Neuronal stem cell (in vitro differentiated cells): ENCODE measurements at regions not wholly inside any gene's neighbourhood (a gene's known extent, or its start where the extent isn't known, plus 50 kb on each side); places are given as distances from the start of the nearest gene placed in this dataset.

Experiments used
- DNase-seq: peaks from one replicate; pipeline ENCODE4 v3.0.0-alpha.2; 2013; ENCODE audit warnings: low spot score
- H2AFZ ChIP-seq: one replicate; pipeline ENCODE4 v1.6.1; 2013; ENCODE audit warnings: mild to moderate bottlenecking, low read length, inconsistent platforms
- H2AK5ac ChIP-seq: 2 replicates; pipeline ENCODE4 v1.6.1; 2013; ENCODE audit warnings: low read depth, mild to moderate bottlenecking, inconsistent platforms, low read length, moderate library complexity, mixed read lengths
- H2BK120ac ChIP-seq: 2 replicates; pipeline ENCODE4 v1.6.1; 2013; ENCODE audit warnings: low read depth, mild to moderate bottlenecking, inconsistent platforms, low read length, moderate library complexity, mixed read lengths
- H2BK12ac ChIP-seq: one replicate; pipeline ENCODE4 v1.6.1; 2013; ENCODE audit warnings: low read length, inconsistent platforms
- H2BK15ac ChIP-seq: 2 replicates; pipeline ENCODE4 v1.6.1; 2013; ENCODE audit warnings: mild to moderate bottlenecking, low read length, inconsistent platforms, mixed read lengths
- H2BK5ac ChIP-seq: one replicate; pipeline ENCODE4 v1.6.1; 2013; ENCODE audit warnings: inconsistent platforms, mild to moderate bottlenecking, low read length, moderate library complexity
- H3K14ac ChIP-seq: one replicate; pipeline ENCODE4 v1.6.1; 2013; ENCODE audit warnings: low read length, inconsistent platforms
- H3K18ac ChIP-seq: 2 replicates; pipeline ENCODE4 v1.6.1; 2013; ENCODE audit warnings: low read length, inconsistent platforms
- H3K23ac ChIP-seq: 2 replicates; pipeline ENCODE4 v1.6.1; 2013; ENCODE audit warnings: low read depth, mild to moderate bottlenecking, mixed read lengths, low read length, inconsistent platforms; ENCODE audit not compliant: poor library complexity
- H3K27ac ChIP-seq: replicated peaks from 3 replicates; pipeline ENCODE4 v1.5.1; 2013; ENCODE audit warnings: low read length, inconsistent platforms
- H3K27me3 ChIP-seq, 3 experiments: 2 replicates each; pipeline ENCODE4 v1.6.1; 2013; ENCODE audit warnings: low read length in 3 of 3, mild to moderate bottlenecking in 2 of 3, inconsistent platforms in 1 of 3, low read depth in 1 of 3, mixed read lengths in 1 of 3, moderate library complexity in 1 of 3; ENCODE audit not compliant: control insufficient read depth in 3 of 3, insufficient read depth in 3 of 3
- H3K36me3 ChIP-seq, 2 donors: replicated peaks in 1 of 2; 2 replicates each; pipeline ENCODE4 v1.6.1; 2013; ENCODE audit warnings: low read length in 2 of 2; ENCODE audit not compliant: control insufficient read depth in 2 of 2, insufficient read depth in 2 of 2
- H3K4ac ChIP-seq: 2 replicates; pipeline ENCODE4 v1.6.1; 2013; ENCODE audit warnings: inconsistent platforms, mild to moderate bottlenecking, low read length, moderate library complexity
- H3K4me1 ChIP-seq, 2 donors: 1 replicate in 1 of 2; 2 replicates in 1 of 2; pipeline ENCODE4 v1.6.1; 2013; ENCODE audit warnings: low read length in 2 of 2, low read depth in 1 of 2; ENCODE audit not compliant: control insufficient read depth in 2 of 2, insufficient read depth in 1 of 2
- H3K4me2 ChIP-seq: one replicate; pipeline ENCODE4 v1.6.1; 2013; ENCODE audit warnings: mild to moderate bottlenecking, low read length, inconsistent platforms; ENCODE audit not compliant: insufficient read depth, poor library complexity, severe bottlenecking
- H3K4me3 ChIP-seq, 2 donors: 2 replicates each; pipeline ENCODE4 v1.5.1; 2013; ENCODE audit warnings: low read length in 2 of 2, mild to moderate bottlenecking in 2 of 2, inconsistent platforms in 1 of 2, moderate library complexity in 1 of 2
- H3K79me1 ChIP-seq: one replicate; pipeline ENCODE4 v1.6.1; 2013; ENCODE audit warnings: low read depth, mild to moderate bottlenecking, inconsistent platforms, low read length, moderate library complexity
- H3K9ac ChIP-seq: one replicate; pipeline ENCODE4 v1.6.1; 2013; ENCODE audit warnings: mild to moderate bottlenecking, low read depth, low read length, inconsistent platforms; ENCODE audit not compliant: poor library complexity
- H3K9me3 ChIP-seq, 2 donors: replicated peaks in 1 of 2; 2 replicates each; pipeline versions ENCODE3 to v1.6.1; 2013; ENCODE audit warnings: low read length in 2 of 2, mild to moderate bottlenecking in 2 of 2, inconsistent platforms in 1 of 2, low read depth in 1 of 2, mixed read lengths in 1 of 2, moderate library complexity in 1 of 2; ENCODE audit not compliant: control insufficient read depth in 2 of 2, insufficient read depth in 1 of 2
- H4K8ac ChIP-seq: one replicate; pipeline ENCODE4 v1.6.1; 2013; ENCODE audit warnings: low read depth, mild to moderate bottlenecking, inconsistent platforms, low read length, moderate library complexity
- H4K91ac ChIP-seq: one replicate; pipeline ENCODE4 v1.6.1; 2013; ENCODE audit warnings: low read length, low read depth, mild to moderate bottlenecking, inconsistent platforms; ENCODE audit not compliant: poor library complexity
- WGBS, 2 donors: extraction: QIAGEN DNeasy Blood & Tissue Kit; methylation state at CpG; one replicate each; pipeline ENCODE4 v1.1.7; 2013; ENCODE audit warnings: missing lambda C conversion rate in 2 of 2, mixed read lengths in 1 of 2; ENCODE audit not compliant: insufficient read length in 2 of 2, insufficient replicate concordance in 1 of 2; ENCODE audit errors: extremely low coverage in 2 of 2; 5-methylcytosine and 5-hydroxymethylcytosine counted together

DNA sequence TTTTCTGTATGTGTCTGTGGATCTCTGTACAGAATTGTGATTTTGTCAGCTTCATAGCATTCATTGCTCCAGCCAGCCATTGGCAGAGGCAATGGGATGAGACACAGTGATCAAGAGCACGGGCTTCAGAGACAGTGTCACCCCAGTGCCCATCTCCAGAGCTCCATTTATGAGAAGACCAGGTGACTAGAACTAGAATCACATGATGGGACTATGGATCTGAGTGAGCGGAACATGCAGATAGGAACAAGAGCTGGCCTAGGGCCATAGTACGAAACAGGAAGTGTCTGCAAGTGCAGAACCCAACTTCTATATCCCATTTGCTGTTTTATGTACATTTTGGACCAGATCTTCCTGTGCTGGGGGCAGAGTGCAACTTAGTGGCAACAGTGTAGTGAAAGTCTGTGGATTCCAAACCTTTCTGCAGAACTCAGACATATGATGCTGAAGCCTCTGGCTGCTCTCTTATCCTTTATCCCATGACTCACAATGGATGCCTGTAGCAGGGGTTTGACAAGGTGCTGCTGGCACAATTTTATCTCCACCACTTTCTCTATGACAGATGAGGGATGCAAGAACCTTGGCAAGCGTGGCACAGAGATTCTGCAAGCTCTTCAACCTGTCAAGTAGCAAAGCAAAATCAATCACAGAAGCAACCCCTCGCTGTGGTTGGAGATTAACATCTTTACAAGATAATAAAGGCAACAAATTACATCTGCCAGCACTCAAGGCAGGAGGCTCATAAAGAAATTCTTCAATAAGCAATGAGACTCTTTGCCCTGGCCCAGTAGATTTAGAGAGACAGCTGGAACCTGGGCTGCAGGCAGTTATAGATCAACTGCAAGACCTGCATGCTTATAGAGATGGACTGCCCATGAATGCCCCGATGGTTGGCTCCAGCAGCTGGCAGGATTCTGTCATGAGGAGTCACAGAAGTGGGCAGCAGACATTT, 681.3 kb downstream of the TNS3 start:
- Histone ChIP-seq H3K23ac (no peak overlapping the region), H3K4me3 (no peak overlapping the region), H4K91ac (no peak overlapping the region), H3K4me1 (no peaks in the 10 kb centered on the region), H3K9ac (no peak overlapping the region), H2BK12ac (no peak overlapping the region), H2AK5ac (no peak overlapping the region), H3K14ac (no peak overlapping the region), H3K18ac (no peak overlapping the region), H3K4ac (no peak overlapping the region), H2AFZ (no peak overlapping the region), H2BK5ac (no peak overlapping the region), H3K79me1 (no peaks in the 10 kb centered on the region), H3K27me3 (no peaks in the 10 kb centered on the region), H3K9me3 (no peaks in the 10 kb centered on the region), H3K4me2 (no peak overlapping the region), H2BK15ac (no peak overlapping the region), H3K36me3 (no peaks in the 10 kb centered on the region), H2BK120ac (no peak overlapping the region), H4K8ac (no peak overlapping the region), H3K27ac (no peak overlapping the region)
- DNase-seq, result no peak
- no CpG with 5 or more reads among the region's 6 CpGs for WGBS, 2 donors

DNA sequence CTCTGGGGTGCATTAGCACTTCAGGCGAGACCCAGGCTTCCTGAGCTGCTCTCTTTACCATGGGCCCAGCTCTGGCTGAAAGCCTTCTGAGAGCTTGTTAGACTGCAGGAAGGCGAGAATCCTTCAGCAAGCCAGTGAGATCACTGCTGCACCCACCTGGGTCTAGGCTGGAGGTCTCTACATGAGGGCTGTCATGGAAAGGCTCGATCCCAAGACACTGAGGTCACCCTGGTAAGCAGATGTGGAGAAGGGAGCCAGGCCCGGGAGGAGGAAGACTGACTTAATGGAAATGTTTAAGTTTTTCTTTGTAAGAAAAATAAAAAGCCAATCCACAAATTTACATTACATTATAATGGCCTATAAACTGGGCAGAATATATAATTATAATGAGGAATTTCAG, 684.5 kb downstream of the TNS3 start:
- Histone ChIP-seq H3K79me1 (no peaks in the 10 kb centered on the region), H2BK120ac (no peak overlapping the region), H4K8ac (no peak overlapping the region), H3K36me3 (no peaks in the 10 kb centered on the region), H3K27ac (no peak overlapping the region), H2AFZ (no peak overlapping the region), H3K4me3 (no peak overlapping the region), H3K9ac (no peak overlapping the region), H3K23ac (no peak overlapping the region), H3K27me3 (no peaks in the 10 kb centered on the region), H3K14ac (no peak overlapping the region), H3K4me1 (no peaks in the 10 kb centered on the region), H3K18ac (no peak overlapping the region), H2BK15ac (no peak overlapping the region), H4K91ac (no peak overlapping the region), H3K4ac (no peak overlapping the region), H2AK5ac (no peak overlapping the region), H3K4me2 (no peak overlapping the region), H2BK12ac (no peak overlapping the region), H2BK5ac (no peak overlapping the region), H3K9me3 (no peaks in the 10 kb centered on the region)
- no peak for DNase-seq
- no CpG with 5 or more reads among the region's 4 CpGs for WGBS, 2 donors

DNA sequence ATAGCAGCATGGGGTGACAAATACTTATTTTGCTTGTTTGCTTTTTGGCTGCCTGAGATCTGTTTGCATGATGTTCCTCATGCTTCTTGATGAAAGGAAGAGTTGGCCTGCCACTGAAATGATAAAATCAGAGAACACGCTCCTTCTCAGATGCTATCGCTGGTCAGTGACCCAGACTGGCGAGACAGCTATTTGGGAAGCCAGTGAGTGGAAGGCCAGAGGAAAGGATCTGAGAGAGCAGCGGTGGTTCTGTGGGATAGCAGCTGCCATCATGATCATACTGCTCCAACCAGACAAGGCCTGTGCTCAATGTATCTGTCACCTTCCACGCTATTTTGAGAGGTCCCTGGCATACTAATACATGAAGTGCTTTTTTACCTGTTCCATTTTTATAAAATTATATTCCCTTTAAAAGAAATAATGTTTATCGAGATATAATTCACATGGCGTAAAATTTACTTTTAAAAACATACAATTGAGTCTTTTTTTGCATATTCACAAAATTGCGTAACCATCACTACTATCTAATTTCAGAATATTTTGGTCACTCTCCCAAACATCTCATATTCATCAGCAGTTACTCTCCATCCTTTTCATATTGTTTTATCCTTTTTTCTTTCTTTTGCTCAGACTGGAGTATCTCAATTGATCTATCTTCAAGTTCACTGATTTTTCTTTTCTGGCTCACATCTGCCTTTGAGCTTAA, 695.1 kb downstream of the TNS3 start:
- no peak overlapping the region for H2BK12ac ChIP-seq
- no peak overlapping the region for H3K4ac ChIP-seq
- no peaks in the 10 kb centered on the region for H3K79me1 ChIP-seq
- no peaks in the 10 kb centered on the region for H3K27me3 ChIP-seq
- no peaks in the 10 kb centered on the region for H3K36me3 ChIP-seq
- H2BK5ac ChIP-seq, result no peak overlapping the region
- no peak overlapping the region for H2AK5ac ChIP-seq
- no peaks in the 10 kb centered on the region for H3K4me1 ChIP-seq
- no peak for DNase-seq
- H3K9ac ChIP-seq, result no peak overlapping the region
- no peak overlapping the region for H4K91ac ChIP-seq
- H2BK120ac ChIP-seq, result no peak overlapping the region
- no peaks in the 10 kb centered on the region for H3K9me3 ChIP-seq
- H2BK15ac ChIP-seq, result no peak overlapping the region
- no peak overlapping the region for H3K4me2 ChIP-seq
- H3K4me3 ChIP-seq, result no peak overlapping the region
- H3K27ac ChIP-seq, result no peak overlapping the region
- no peak overlapping the region for H4K8ac ChIP-seq
- H3K23ac ChIP-seq, result no peak overlapping the region
- H3K18ac ChIP-seq, result no peak overlapping the region
- H3K14ac ChIP-seq, result no peak overlapping the region
- no CpG with 5 or more reads among the region's 8 CpGs for WGBS, 2 donors
- H2AFZ ChIP-seq, result no peak overlapping the region

DNA sequence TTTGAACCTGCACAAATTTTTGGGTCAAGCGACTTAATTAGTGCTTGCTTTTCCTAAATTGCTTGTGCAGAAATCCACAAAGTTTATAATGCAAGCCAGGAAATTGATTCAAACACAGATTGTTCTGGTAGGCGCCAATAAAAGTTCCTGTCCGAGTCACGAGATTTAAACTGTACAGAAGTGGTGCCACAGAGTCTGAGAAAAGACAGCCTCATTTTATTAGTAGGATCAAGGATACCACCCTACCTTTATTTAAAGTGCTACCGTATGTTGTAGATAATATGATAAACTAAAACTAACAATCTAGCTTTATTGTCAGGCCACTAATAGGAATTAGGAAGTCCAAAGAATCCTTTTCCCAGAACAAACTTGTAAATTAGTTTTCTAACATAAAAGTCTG, 696.7 kb downstream of the TNS3 start:
- Histone ChIP-seq H3K14ac (no peak overlapping the region), H3K4me3 (no peak overlapping the region), H3K27ac (no peak overlapping the region), H3K79me1 (no peaks in the 10 kb centered on the region), H3K18ac (no peak overlapping the region), H3K4ac (no peak overlapping the region), H3K23ac (no peak overlapping the region), H3K36me3 (no peaks in the 10 kb centered on the region), H2BK120ac (no peak overlapping the region), H2BK15ac (no peak overlapping the region), H2AK5ac (no peak overlapping the region), H3K4me1 (no peaks in the 10 kb centered on the region), H3K27me3 (no peaks in the 10 kb centered on the region), H3K9ac (no peak overlapping the region), H2BK5ac (no peak overlapping the region), H3K4me2 (no peak overlapping the region), H4K8ac (no peak overlapping the region), H3K9me3 (no peaks in the 10 kb centered on the region), H4K91ac (no peak overlapping the region), H2BK12ac (no peak overlapping the region), H2AFZ (no peak overlapping the region)
- DNase-seq, result no peak
- no CpG with 5 or more reads among the region's 5 CpGs for WGBS, 2 donors
